ENCODE measurements at regions not wholly inside any gene's neighbourhood (a gene's known extent, or its start where the extent isn't known, plus 50 kb on each side); places are given as distances from the start of the nearest gene placed in this dataset.

DNA sequence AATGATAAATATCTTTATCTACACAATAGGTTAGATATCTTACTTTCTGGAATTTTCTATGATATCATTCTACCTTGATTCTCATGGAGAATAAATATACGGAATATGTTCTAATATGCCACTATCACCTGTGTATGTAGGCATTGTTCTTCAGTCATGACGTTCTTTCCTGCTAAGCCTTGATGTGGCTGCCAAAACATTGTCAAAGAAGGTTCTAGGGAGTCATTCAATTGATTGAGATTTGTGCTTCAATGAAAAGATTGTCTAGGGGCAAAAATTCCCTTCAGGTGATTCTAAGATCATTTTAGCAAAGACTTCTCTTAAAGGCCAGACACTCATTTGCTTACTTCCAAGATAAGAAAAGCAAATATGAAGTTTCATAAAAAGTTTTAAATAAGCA, 118.1 kb downstream of the MAT2B start:
- DNase-seq: no peak

DNA sequence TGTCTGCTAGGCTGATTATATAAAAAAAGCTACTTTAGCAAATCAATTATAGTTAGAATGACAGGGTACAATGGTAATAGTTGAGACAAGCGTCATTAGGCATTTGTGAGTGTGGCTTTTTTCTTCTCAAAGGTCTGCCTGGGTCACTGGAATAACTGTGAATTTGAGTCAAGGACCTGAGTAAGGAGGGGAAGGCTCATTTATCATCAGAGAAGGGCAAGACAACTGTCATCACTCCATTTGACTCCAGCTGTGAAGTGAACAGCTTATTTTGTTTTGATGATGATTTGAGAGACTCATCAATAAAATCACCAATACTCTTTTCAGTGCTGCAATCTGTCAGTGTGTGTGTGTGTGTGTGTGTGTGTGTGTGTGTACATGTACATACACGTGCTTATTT, 118.6 kb downstream of the MAT2B start:
- DNase-seq: no peak

DNA sequence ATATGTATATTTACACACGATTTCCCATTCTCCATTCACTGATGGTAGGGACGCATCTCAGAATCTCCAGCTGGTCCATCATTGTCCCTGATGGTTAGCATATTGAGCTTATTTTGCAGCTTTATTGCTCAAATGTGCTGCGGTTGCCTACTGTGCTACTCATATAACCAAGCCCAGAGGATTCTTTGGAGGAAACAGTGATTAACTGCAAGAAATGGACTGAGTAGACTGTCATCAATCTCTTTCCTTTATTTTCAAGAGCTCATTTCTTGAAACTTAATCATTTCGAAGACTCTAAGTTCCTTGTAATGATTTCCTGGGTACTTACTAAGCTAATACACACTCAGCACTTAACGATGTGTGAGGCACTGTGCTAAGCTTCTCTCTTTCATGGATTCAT, 119.0 kb downstream of the MAT2B start:
- DNase-seq: no peak

DNA sequence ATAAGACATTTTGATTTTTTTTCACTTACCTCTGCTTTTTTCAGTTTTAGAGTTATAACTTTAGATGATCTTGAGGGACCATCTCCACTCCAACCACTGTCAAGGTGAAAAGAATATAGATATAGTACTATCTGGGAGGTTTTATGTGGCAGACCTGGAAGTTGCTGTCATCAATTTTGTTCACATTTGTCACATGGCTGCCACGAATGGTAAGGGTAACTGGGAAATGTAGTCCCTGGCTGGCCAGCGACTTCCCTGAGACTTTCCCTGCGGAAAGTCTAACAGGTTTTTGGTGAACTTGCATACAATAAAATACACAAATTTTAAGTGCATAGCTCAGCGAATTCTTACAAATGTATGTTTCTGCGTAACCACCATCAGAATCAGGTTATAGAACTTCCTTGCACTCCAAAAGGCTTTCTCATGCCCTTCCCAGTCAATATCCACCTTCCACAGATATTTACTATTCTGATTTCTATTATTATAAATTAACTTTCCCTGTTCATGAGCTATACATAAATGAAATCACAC, 121.5 kb downstream of the MAT2B start:
- DNase-seq: no peak

DNA sequence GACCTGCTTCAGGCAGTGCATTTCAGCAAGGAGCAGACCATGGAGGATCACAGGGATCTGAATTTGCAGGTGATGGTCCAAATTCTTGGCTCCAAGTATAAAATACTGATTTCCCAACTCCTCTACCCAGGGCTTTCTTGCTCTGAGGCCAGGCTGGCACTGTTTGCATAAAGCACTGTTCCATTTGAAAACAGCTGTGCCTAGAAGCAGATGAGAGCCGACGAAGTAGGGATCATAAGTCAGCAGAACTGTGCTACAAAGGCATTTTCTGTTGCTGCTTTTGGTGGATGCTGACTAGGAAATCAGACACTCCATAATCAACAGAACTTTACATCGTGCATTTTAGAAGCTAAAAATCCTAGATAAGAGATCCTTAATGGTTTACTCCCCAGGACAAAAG, 126.4 kb downstream of the MAT2B start:
- no peak for DNase-seq

DNA sequence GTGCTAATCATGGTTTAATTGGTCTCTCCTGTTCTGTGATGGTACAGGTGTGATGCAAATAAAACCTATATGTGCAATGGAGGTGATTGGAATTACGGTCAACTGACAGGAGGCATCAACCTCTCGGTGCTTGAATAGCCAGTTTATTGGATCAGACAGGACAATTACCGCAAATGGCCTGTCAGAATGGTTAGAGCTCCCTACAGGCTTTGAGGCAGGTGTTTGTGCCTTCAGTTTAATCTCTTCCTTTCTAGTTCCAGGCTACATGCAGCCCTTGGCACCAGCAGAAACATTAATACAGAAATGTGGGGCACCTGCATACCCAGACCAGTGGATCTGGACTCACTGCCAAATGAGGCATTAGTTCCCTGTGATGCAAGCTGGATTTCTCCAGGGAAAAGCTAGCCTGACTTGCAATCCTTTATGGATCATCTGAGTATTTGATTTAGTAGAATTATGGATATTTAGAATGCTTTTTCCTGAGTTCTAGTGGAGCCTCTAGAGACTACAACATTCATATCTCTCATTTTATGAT, 128.6 kb downstream of the MAT2B start:
- DNase-seq: no peak

DNA sequence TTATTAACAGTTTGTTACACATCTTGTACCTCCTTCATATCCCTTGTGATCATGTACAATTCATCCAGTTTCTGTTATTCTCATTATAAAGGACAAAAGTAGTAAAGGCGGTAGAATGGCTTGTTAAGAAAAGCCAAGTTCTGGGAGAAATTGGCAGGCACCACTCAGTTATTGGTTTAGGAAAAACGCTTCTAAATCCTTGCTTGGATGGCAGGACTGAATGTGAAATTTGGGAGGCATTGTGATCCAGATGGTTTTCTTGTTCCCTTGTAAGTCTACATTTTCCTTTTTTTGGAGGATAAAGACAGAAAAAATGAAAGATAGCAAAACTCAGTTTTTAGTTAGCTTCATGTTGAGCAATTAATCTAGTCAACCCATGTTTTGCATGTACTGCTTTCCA, 130.2 kb downstream of the MAT2B start:
- no peak for DNase-seq

DNA sequence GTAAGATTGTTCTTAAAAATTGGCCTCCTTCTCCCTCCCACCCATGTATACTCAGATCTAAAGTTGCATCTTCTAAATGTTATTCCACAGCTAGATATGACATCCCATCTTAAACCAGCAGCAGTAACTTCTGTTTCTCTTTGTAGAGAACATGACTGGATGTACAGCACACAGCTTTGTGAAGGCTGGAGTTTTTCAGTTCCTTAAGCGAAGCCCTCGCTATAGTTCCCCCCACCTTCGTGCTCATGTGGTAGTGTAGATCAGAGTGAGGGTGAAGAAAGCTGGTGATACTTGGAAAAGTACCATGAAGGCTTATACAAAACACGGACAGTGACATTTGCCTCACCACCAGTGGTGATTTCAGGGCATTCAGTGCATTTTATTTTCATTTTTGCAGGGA, 137.5 kb downstream of the MAT2B start:
- DNase-seq: no peak

DNA sequence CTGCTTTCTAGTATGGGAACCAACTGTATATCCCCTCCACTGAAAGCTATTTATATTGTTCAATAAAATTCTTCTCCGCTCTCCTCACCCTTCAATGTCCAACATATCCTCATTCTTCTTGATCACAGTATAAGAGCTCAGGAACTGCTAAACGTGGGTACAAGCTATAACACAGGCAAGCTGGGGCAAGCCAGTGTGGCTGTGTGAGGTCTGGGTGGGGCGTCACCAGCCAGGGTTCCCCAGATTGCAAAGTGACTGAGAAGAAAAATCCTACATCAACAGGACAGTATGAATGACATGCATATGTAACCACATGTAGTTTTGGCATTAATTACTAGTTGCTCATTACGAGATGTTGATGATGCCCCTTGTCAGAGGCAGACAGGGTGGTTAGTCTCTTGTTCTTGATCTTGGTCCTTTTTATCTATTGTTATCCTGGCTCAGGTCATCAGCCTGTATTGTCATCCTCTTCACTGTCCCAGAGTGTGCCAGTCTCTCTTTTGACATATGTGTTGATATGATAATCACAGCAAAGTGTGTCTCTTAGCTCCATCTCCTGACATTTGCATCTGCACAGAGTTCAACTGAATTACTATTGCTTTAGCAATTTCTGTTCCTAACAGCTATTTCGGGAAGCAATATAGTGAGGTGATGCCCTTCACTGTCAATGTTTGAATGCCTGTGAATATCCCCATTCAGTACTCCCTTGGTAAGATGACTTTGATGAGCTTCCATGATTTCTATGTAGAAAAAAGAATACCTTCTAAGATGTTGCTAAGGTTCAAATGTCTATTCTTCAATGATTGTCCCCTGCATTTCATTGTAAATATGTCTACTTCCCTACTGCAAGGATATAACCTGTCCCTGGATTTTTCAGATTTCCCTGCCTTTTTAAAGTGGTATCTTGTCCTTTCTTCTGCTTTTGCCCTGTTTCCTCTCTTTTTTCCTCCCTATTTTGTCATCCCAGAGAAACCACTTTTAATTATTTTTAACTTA, 140.3 kb downstream of the MAT2B start:
- DNase-seq: no peak

DNA sequence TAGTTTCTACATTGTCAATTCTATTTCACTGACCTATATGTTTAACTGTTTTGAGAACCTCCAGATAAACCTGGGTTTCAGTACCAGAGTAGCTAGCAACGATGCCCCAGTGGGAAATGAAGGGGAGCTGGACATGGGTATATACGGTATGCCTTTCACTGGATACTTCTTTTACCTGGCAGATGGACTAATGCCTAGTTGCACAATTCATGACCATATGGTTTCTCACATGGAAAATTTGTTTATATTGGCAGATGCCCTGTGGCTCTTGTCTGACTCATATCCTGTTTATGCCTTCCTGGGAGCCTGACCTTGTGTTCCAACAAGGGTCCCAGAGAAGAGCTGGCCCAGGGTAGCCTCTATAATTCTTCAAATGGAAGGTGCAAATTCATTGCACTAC, 144.1 kb downstream of the MAT2B start:
- DNase-seq: no peak

DNA sequence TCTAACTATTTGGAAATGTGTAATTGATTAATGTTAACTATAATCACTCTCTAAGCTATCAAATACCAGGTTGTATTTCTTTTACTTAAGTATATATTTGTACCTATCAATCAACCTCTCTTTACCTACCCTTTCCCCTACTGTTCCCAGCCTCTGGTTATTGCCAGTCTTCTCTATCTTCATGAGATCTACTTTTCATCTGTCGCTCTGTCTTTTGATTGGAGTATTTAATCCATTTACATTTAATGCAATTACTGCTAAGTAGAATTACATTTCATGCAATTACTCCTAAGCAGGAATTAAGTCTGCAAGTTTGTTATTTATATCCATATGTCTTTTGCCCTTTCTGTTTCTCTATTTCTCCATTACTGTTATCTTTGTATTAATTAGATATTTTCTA, 148.1 kb downstream of the MAT2B start:
- DNase-seq: no peak

DNA sequence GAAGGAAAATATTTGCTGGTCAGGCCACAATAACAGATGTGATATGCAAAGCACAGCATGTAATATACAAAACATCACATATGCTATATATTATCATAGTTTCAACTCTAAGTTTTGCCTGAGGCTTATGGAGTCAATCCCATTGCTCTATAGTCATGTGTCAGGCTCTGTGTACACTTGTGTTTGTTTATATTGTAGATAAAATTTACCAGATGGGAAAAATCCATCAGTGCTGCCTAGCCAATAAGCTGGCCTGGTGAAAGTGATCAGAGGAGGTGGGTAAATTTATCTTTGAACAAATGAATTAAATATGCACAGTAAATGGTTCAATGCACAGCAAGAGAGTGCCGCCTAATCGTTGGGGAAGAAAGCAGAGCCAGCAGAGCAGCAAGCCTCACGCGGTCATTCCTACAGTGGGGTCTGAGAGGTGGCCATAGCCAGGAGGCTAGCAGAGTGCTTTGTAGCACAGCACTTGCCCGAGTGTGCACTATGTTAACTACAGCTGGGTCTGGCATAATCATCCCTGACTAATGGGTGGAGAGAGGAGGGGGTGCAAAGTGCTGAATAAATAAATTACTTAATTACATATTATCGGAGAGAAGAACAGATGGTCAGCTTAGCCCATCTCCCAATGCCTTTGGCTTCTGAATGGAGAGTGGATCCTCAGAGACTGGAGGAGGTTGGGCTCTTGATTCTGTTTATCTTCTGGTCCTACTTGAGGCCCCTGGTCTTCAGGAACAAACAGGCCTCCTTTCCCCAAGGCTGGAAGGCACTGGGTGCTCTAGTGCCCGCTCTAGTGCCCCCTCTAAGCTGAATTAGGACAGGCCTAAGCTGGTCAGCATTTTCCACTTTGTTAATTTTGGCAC, 153.5 kb downstream of the MAT2B start:
- DNase-seq: no peak

DNA sequence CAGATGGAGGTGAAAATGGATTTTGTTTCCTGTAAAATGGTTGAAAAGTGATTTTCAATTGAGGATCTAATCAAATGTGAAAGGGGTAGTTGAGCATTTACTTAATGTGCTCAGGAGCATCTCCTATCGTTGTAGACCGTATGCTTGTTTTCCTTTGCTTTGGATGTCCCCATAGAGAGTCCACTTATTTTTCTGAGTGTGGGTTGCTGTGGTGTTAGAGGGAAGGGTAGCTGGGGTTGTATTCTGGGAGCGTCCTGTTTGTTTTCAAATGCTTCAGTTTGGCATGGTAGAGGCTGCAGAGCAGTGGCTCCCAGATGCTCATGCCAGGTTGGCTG, 154.1 kb downstream of the MAT2B start:
- DNase-seq: no peak

DNA sequence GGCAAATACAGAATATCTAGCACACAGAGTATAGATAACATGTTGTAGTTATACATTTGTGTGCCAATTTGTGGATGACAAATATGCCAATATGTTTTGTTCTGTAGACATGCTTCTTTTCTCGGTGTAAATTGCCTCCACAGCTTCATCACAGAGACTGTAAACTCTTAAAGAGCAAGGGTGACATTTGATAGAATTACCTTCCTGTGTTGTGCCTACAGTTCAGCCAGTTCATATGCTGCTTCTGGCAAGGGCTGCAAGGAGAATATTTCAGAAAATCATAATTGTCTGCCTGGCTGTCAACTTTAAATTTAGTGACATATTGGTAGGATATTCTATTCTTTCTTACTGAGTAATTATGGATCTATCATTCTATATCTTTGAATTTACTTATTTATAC, 155.1 kb downstream of the MAT2B start:
- no peak for DNase-seq

DNA sequence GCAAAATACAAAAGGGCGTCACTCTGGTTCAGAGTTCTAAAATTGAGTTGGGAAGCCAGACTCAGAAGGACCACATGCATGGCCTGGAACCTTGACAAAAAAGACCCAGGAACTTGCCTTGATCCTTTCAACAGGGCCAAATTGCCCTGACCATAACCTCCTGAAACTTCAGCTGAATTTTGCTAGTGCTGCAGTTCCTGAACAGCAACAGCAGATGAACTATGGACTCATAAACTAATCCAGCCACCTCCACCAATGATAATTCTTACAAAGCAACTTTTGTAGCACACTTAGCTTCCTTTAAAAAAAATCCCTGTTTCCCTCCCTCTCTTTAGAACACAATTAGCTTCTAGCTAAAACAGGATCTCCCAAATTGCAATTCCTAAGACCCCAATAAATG, 155.9 kb downstream of the MAT2B start:
- DNase-seq: no peak

DNA sequence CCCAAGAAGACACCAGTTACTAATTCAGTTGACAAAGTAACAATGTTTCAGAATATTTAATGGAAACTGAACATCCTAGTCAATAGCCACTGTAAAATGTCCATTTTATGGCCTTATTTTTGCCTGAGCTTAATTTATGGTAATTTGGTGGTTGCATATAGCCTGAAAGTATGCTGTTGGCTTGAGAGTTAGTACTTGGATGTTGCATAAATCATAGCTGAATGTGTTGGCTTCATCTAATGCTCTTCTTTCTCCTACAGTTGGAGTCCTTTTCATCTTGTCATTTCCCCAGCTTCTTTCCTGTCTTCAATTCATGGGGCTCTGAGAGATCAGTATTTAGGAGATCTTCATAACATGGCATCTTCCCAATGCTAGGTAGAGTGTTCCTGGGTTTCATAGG, 164.6 kb downstream of the MAT2B start:
- DNase-seq: no peak

DNA sequence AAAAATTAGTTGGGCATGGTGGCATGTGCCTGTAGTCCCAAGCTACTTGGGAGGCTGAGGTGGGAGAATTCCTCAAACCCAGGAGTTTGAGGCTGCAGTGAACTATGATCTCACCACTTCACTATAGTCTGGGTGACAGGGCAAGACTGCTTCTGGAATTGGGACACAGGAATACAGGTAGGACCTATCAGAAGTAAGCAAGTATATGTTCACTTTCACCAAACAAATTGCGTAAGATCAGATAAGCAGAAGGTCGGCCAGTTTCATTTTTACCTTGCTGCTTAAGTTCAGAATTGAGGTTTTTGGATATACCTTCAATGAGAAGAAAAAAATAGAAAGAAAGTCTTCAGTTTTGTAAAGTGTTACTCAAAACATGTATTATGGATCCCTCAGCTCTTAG, 171.7 kb downstream of the MAT2B start:
- DNase-seq: no peak

DNA sequence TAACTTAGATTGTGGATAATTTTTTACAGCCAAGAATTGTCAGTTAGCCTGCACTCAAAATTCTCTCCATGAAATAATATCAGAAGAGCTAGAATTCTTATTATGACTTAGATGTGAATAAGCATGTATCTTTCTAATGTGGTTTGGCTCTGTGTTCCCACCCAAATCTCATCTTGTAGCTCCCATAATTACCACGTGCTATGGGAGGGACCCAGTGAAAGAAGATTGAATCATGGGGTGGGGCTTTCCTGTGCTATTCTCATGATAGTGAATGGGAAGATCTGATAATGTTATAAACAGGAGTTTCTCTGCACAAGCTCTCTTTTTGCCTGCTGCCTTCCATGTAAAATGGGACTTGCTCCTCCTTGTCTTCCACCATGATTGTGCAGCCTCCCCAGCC, 176.8 kb downstream of the MAT2B start:
- DNase-seq: no peak

DNA sequence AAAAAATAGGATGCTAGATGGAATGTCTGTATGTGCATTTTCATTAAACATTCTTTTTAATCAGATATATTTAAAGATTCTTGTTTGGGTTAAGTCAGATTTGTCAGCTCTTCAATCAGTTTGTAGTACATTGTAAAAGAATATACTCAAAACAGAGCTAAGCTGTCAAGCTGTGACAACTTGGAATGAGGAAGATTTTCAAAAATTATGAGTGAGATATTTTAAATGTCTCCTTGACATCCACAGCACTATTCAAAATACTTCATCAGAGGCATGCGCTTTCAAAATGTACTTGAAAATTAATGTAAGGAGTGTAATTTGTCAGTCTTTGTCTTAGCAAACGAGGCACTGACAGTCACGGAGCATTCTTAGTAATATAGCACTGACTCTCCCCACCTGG, 182.0 kb downstream of the MAT2B start:
- DNase-seq: no peak

DNA sequence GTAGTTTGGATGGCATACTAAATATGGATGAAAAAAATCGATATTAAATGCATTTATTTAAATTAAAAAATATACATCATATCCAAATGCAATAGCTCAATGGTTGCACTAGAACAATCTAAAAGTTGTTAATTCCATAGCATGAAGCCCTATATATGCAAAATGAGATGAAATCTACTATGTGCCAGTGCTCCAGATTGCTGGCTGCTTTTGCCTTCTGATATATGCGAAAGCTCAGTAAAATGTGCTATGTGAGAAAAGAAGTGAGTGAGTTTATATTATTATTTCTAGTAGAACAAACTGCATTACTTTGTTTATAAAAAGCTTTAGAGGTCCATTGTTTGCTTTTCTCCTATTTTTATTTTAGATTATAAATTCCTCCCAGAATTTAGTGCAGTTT, 186.7 kb downstream of the MAT2B start:
- no peak for DNase-seq

DNA sequence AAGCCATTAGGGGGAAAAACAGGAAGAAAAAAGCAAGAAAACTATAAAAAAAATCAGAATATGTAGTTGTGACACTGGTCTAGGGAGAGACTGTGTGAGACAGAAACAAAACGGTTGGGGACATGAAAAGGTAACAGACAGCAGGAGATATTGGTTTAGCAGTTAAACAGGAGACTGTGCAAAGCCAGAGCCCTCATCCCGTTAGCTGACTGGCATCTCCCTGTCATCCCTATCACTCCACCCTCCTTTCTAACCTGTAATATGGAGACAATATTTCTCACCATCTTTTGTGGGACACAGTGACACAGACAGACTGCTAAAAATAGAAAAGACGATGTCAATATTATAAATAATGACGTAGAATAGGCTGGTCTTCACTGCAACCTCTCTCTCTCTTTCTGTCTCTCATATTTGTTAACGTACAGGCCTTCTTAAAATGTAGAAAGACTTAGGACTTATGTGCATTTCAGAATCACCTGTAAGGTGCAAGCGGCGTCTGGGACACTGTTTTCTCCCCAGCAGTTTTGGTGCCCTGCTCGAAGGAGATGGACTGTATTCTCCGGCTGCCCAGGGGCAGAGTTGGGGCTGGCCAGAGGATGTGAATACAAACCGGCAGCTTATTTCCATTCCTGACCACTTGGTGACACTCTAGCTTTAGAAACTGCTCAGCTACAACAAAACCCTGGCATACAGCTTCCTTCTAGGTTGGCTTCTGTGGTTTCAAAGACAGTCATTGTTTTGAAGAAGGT, 190.6 kb downstream of the MAT2B start:
- no peak for DNase-seq

DNA sequence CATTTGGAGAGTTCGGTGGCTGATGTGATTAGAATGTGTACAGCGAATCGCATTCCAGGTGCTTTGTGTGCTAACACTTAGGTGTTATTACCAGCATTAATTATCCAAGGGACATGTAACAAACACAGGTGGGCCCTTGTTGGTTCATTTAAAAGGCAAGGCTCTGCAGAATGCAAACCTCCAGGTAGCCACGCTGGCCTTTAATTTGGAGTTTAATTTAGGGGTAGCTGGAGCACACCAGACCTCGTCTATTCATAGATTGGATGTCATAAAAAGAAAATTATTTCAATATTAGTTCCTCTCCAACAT, 191.1 kb downstream of the MAT2B start:
- no peak for DNase-seq

All from activated gamma-delta T cell treated with Interleukin-2 at 50 U/mL for 16 hours (primary cell).